GM18520 (cell line): ENCODE measurements at regions not wholly inside any gene's neighbourhood (a gene's known extent, or its start where the extent isn't known, plus 50 kb on each side); places are given as distances from the start of the nearest gene placed in this dataset.

ENCODE experiments used
- ATAC-seq: cut with Tn5 transposase; IDR thresholded peaks from one replicate; pipeline ENCODE4 v1.9.1; 2021; ENCODE audit not compliant: unreplicated experiment

DNA sequence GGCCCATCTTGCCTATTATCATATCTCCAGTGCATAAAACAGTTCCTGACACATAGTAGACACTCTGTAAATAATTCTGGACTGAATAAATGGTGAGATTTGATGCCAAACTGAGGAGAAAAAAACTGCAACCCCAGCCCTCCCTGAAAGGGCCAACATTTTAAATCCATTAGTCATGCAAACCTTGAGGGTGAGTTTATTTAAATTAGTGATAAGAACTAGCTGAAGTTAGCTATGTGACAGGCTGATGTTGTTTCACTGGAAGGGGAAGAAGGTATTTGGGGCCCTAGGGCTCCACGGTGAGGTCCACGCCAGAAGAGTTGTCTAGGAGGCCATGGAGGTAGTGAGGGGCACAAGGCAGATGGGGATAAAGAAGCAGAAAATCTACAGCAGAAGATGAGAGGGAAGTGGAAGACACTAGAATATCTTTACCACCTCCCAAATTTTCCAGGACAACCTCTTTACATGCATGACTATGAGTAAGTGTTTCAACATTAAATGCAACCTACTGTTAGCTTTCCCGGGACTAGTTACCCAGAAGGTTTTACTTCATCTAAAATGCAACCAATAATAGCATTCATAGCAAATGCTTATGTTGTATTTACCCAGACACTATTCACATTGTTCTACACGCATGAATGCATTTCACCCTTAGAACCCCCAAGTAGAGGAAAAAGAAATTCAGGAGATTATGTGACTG is 183.2 kb upstream of the LYZL1 start:
- ATAC-seq = no peak

DNA sequence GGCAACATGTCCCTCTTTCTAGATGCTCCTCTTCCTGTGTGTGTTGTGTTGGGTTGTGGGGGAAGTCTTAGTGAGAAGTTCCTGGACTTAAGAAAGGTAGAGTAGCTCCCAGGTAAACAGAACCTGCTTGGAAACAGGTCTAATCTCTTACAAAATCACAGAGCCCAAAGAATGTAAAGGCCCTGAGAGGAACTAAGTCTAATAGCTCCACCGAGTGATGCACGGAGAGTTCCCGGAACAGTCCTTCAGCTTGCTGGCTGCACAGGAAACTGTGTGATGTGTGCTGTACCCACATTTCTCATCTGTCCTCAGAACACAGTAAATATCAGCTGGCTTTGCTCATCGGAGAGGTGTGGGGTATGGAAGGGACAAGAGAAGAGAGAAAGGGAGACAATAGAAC is 182.6 kb upstream of the LYZL1 start:
- ATAC-seq = no peak

GRCh38 chr10:29107866-29108498 is 180.9 kb upstream of the LYZL1 start:
- no peak for ATAC-seq

DNA sequence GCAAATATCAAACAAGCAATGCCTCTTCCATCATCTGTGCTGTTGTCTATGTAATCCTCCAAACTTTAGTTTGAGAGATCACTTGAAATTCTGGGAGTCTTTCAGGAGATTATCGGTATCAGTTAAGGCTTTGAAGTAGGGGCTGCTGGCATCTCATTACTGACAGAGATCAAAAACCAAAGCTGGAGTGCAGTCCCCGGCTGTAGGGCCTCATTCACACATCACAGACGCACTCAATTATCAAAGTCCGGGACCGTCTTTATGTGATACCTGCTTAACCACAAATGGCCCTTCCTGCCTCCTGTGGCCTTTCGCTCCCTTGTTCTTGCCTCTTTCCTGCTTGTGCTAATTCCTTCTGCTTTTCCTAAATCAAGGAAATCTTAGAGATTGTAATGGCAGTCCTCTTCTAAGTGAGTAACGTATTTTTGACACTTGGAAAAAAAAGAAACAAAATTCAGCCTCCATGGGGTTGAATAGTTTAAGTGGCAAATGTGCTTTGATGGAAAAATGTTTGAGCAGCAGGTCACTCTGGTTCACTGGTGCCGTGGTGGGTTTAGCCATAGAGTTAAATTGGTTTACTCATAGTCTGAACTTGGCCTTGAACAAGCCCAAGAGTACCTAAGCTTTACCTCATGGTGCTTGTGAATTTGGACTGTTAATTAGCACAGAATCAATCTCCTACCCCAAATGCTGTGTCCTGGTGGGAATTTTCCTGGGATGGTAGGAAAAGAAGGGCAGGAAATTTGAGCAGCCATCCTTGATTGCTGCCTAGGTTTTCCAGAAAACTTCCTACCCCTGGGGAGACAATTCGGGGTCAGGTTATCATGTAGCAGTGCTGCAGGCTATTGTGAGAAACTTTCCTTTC is 178.9 kb upstream of the LYZL1 start:
- no peak for ATAC-seq

DNA sequence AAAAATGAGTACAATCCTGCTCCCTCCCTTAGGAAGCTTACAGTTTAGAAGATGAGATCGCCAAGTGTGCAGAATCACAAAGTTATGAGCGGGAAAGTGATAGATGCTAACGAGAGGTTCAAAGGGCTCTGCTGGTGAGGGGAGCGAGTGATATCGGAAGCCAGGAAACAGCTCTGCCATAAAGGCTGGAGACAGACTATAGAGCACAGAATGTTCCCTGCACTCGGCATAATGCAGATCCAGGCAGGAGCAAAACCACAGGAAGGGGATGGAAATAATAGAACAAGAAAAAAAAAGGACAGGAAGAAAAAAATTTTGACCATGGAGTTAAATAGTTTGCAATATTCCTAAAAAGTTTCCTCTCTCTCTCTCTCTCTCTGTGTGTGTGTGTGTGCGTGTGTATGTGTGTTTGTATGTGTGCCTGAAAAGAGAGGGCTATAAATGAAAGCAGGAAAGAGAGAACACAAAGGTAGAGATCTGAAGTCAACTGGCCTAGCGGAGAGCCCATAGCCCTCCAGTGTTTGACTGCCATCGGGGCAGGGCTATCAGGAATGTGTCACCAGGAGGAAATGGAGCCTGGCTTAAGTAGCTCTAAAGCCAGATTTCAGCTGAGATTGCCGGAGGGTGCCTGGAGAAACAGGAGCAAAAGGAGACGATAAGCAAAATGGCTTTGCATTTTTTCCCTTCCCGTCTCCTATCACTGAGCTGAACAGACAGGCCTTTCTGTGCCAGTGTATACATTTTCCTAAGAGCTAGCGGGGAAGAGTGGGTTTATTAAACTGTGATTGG is 175.8 kb upstream of the LYZL1 start:
- no peak for ATAC-seq

GRCh38 chr10:29113616-29113945 is 175.3 kb upstream of the LYZL1 start:
- ATAC-seq = no peak

GRCh38 chr10:29114141-29114540 is 174.7 kb upstream of the LYZL1 start:
- ATAC-seq = no peak

GRCh38 chr10:29117781-29118180 is 171.1 kb upstream of the LYZL1 start:
- no peak for ATAC-seq

DNA sequence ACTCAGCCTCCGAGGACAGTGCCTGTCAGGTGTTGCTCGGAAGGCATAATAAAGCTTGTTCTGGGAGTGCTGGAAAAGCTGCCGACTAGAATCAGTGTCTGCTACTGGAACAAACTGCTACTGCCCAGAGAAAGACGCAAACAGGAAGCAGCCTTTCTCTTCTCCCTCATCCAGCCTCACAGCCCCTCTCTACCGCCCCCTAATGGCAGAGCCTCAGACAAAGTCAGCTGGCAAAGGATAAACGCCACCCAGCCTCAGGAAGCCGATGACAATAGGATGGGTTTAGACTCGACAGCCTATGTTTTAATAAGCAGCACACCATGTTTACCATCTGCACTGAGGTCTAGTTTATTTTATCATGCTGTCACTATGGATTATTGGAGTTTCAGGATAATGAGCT is 169.5 kb upstream of the LYZL1 start:
- ATAC-seq = no peak

GRCh38 chr10:29120216-29120615 is 168.7 kb upstream of the LYZL1 start:
- ATAC-seq = no peak

DNA sequence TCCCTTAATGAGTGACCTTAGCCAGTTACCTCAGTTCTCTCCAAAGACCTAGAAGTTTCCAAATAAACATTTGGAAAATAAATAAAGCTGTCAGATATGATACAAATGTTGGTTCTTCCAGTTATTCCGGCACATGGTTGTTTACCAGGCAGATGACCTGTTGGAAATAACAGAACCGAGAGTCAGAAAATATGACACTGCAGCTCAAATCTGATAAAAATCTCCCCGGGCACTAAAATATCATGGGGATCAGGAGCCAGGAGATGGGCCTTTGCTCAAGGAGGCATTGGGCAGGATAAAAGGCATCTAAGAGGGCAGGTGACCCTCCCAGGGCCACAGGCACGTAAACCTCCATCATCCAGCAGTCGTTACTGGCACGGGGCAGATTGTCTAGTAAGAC is 164.0 kb upstream of the LYZL1 start:
- no peak for ATAC-seq

- ATAC-seq = no peak
Observed at GRCh38 chr10:29127037-29127700, 161.7 kb upstream of the LYZL1 start.

DNA sequence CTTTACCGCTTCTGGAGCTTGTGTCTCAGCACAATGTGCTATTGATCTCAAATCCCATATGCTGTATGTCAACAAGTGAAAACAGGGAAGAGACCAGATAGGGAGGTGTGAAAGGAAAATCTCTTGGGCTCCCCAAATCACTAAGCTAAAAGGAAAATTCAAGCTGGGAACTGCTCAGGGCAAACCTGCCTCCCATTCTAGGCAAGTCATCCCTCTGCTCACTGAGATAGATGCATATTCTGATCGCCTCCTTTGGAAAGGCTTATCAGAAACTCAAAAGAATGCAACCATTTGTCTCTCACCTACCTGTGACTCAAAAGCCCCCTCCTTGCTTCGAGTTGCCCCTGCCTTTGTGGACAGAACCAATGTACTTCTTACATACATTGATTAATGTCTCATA is 161.1 kb upstream of the LYZL1 start:
- ATAC-seq = no peak

DNA sequence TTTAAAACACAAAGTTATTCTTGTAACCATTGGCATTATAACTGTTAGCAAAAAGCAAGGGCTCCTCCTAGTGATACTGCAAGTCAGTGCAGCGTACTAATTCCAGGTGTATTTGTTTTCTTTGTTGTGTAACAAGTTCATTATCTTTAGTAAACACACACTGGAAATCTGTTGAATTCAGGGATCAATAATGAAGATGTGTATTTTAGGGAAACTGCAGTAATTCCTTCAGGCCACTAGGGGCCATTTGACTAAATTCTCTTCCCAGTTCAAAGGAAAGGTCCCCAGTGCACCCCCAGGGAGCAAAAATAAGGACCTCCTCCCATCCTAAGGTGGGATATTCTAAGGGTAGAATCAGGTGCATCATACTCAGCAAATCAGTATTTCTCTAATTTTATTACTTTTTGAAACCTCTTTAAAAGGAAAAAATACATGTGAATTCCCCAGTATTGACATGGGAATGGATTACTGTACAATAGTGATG is 158.6 kb upstream of the LYZL1 start:
- no peak for ATAC-seq

- ATAC-seq = no peak
Observed at GRCh38 chr10:29131952-29132547, 156.8 kb upstream of the LYZL1 start.

- no peak for ATAC-seq
Observed at GRCh38 chr10:29132551-29133111, 156.2 kb upstream of the LYZL1 start.

GRCh38 chr10:29135337-29135736 is 153.5 kb upstream of the LYZL1 start:
- no peak for ATAC-seq

DNA sequence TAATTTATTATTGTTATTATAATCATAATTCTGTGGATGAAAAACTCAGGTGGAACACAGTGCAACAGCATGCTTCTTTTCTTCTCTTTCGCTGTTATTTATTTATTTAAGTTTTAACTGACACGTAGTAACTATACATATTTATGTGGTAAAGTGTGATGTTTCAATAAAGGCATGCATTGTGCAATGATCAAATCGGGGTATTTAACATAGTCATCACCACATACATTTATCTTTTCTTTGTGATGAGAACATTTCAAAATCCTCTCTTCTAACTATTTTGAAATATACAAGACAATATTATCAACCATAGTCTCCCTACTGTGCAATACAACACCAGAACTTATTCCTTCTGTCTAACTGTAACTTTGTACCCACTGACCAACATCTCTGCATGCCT is 152.5 kb upstream of the LYZL1 start:
- no peak for ATAC-seq

DNA sequence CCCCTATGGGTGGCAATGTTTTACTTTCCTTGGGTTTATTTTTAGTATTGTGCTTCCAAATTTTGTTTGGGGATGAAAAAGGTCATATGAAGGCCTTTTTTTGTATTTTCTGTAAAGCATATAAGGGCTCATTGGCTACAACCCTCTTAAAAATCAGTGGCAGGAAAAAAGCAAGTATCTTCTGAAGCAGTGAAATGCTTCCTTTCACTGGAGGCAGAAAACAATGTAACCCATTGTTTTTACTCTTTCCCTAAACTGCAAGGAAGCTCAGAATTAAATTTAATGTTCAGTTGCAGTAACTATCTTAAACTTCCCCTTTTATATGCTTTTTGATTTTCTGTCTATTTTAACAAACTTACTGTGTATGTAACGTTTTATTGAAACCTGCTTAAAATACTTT is 148.7 kb upstream of the LYZL1 start:
- no peak for ATAC-seq

- ATAC-seq = no peak
Observed at GRCh38 chr10:29140991-29141390, 147.9 kb upstream of the LYZL1 start.
